ENCODE measurements at regions not wholly inside any gene's neighbourhood (a gene's known extent, or its start where the extent isn't known, plus 50 kb on each side); places are given as distances from the start of the nearest gene placed in this dataset.

GRCh38 chr21:43340491-43341377 lies 86.2 kb downstream of the SIK1 start:
- no peak for TF ChIP-seq POLR2A (IDR thresholded peaks at IDR 0.05; ENCODE audit: low read length)
- TF ChIP-seq GATA1 (IDR thresholded peaks at IDR 0.05; ENCODE audit: low read depth, low read length), result no peak
